Neural crest cell (in vitro differentiated cells): ENCODE measurements at regions not wholly inside any gene's neighbourhood (a gene's known extent, or its start where the extent isn't known, plus 50 kb on each side); places are given as distances from the start of the nearest gene placed in this dataset.

Source experiments
- DNase-seq: peaks from one replicate; pipeline ENCODE4 v3.0.0; 2021; ENCODE audit warnings: low read depth, mixed read lengths, low spot score
- H3K27ac Mint-ChIP-seq: one replicate; pipeline ENCODE4 v1.8.0; 2021; ENCODE audit warnings: mild to moderate bottlenecking, mixed read lengths; ENCODE audit not compliant: unreplicated experiment
- H3K27me3 Mint-ChIP-seq: 2 replicates; pipeline ENCODE4 v1.8.0; 2021; ENCODE audit warnings: low read depth, mild to moderate bottlenecking, mixed read lengths
- H3K36me3 Mint-ChIP-seq: 2 replicates; pipeline ENCODE4 v1.8.0; 2021; ENCODE audit warnings: low read depth, mild to moderate bottlenecking, mixed read lengths
- H3K4me1 Mint-ChIP-seq: 2 replicates; pipeline ENCODE4 v1.8.0; 2021; ENCODE audit warnings: mixed read lengths
- H3K4me3 Mint-ChIP-seq: one replicate; pipeline ENCODE4 v1.8.0; 2021; ENCODE audit warnings: mild to moderate bottlenecking, mixed read lengths
- H3K9me3 Mint-ChIP-seq: 2 replicates; pipeline ENCODE4 v1.8.0; 2021; ENCODE audit warnings: mixed read lengths
- TF ChIP-seq, protein P1 (sequence below): fragments of 200-600 bp; sonication (generic); conservative IDR thresholded peaks from 2 replicates; pipeline ENCODE4 v1.5.0; 2021; ENCODE audit warnings: antibody characterized with exemption, mild to moderate bottlenecking

DNA sequence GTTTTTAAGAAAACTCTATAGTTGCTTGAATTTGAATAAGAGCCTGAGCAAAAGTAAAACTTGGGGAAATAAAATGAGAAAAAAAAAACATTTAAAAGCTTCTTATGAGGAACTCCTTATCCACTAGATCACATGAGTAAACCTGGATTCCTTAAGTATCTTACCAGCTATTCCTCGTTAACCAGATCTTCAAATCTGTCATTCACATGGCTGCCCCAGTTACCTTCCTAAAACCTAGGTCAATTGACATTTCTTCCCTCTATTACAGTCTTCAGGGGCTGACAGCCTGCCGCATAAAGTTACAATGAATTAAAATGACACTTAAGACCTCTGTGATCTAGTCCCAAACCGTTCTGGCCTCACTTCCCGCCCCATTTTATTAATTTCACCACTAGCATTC, 583.6 kb downstream of the NR2F2 start:
- TF ChIP-seq, protein P1, sequence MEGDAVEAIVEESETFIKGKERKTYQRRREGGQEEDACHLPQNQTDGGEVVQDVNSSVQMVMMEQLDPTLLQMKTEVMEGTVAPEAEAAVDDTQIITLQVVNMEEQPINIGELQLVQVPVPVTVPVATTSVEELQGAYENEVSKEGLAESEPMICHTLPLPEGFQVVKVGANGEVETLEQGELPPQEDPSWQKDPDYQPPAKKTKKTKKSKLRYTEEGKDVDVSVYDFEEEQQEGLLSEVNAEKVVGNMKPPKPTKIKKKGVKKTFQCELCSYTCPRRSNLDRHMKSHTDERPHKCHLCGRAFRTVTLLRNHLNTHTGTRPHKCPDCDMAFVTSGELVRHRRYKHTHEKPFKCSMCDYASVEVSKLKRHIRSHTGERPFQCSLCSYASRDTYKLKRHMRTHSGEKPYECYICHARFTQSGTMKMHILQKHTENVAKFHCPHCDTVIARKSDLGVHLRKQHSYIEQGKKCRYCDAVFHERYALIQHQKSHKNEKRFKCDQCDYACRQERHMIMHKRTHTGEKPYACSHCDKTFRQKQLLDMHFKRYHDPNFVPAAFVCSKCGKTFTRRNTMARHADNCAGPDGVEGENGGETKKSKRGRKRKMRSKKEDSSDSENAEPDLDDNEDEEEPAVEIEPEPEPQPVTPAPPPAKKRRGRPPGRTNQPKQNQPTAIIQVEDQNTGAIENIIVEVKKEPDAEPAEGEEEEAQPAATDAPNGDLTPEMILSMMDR = no peak
- no peak for DNase-seq
- H3K4me1 Mint-ChIP-seq = no peaks in the 10 kb centered on the region
- H3K27me3 Mint-ChIP-seq = no peaks in the 10 kb centered on the region
- H3K36me3 Mint-ChIP-seq = peaks cover 30% of the 10 kb centered on the region
- H3K4me3 Mint-ChIP-seq = no peak overlapping the region
- peaks cover 23% of the 10 kb centered on the region for H3K9me3 Mint-ChIP-seq
- no peak overlapping the region for H3K27ac Mint-ChIP-seq

DNA sequence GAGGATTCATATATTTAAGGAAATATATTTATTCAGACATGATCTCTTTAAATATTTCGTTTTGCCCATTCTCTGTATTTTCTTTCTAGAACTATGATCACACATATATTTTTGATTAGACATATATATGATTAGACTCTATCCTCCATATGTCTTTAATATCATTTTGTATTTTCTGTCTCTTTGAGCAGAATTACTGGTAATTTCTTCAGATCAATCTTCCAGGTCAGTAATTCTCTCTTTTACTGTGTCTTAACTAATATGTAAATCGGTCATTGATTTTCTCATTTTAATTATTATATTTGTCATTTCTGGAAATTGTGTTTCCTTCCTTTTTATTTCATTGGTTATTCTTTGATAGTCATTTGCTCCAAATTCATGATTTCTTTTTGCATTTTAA, 586.2 kb downstream of the NR2F2 start:
- H3K4me3 Mint-ChIP-seq = no peak overlapping the region
- no peak overlapping the region for H3K27ac Mint-ChIP-seq
- DNase-seq = no peak
- no peaks in the 10 kb centered on the region for H3K27me3 Mint-ChIP-seq
- H3K36me3 Mint-ChIP-seq = peaks cover 33% of the 10 kb centered on the region
- peaks cover 22% of the 10 kb centered on the region for H3K9me3 Mint-ChIP-seq
- H3K4me1 Mint-ChIP-seq = no peaks in the 10 kb centered on the region
- TF ChIP-seq, protein P1 = no peak

DNA sequence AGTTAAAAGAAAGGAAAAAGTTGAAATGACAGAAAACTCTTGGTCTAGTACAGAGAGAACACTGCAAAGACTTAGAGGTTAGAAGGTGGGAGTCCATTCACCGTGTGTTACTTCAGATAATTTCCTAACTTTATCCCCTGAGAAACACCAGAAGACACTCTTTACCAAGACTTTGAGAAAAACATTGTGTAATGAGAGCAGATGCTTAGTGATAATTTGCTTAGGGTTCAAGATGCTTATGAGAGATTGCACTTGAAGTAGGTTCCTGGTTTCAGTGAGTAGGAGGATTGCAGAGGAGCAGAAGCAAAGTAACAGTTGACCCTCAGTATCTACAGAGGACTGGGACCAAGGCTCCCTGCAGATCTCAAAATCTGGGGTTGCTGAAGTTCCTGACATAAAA, 594.1 kb downstream of the NR2F2 start:
- Mint-ChIP-seq H3K4me1 (no peaks in the 10 kb centered on the region), H3K36me3 (peaks cover 9% of the 10 kb centered on the region), H3K27ac (peak overlapping the region; percentile 21), H3K9me3 (peaks cover 10% of the 10 kb centered on the region), H3K4me3 (no peak overlapping the region), H3K27me3 (peaks cover 3% of the 10 kb centered on the region)
- TF ChIP-seq, protein P1 = no peak
- no peak for DNase-seq

DNA sequence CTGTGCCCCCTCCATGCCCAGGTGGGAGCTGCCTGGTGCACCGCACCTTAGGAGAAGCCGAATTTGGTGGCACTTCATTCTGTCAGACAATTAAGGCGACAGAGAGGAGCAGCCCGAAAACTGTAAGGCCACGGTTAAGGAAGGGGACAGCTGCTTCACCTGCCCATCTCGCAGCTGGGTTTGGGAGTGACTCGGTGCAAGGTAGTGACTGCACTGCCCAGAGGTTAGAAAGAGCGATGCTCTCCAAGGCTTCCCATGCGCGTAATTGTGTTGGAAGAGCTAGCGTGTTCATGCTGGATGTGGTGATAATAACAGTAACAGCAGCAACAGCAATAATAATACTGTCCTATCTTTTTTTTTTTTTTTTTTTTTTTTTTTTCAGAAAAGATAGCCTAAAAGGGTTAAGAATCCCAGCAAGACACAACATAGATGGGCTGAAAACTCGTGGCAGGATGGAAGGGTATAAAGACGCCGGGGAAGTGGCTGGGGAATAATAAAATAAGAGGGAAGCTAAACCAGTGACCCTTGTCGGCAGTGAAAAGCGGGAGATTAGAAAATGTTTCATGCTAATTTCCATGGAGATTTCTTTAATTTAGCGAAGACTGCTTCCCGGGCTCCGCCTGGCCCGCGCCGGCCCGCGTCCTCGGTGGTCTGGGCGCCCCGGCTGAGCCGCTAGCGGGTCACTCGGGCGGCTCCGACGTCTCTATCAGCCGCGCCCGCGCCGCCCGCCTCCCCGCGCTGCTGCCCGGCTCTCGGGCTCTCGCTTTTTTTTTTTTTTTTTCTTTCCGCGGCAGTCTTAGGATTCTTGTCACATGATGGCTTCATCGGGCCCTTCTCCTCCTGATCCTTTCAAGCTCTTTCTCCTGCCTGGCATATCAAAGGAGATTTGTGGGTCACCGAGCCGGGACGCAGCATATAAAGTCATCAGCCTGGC, 617.1 kb downstream of the NR2F2 start:
- H3K36me3 Mint-ChIP-seq = no peaks in the 10 kb centered on the region
- TF ChIP-seq, protein P1 = no peak
- peak overlapping the region; percentile 84 for H3K4me3 Mint-ChIP-seq
- no peaks in the 10 kb centered on the region for H3K9me3 Mint-ChIP-seq
- DNase-seq = peak; percentile 31
- no peak overlapping the region for H3K27ac Mint-ChIP-seq
- H3K27me3 Mint-ChIP-seq = peaks cover 70% of the 10 kb centered on the region
- H3K4me1 Mint-ChIP-seq = peaks cover 17% of the 10 kb centered on the region

DNA sequence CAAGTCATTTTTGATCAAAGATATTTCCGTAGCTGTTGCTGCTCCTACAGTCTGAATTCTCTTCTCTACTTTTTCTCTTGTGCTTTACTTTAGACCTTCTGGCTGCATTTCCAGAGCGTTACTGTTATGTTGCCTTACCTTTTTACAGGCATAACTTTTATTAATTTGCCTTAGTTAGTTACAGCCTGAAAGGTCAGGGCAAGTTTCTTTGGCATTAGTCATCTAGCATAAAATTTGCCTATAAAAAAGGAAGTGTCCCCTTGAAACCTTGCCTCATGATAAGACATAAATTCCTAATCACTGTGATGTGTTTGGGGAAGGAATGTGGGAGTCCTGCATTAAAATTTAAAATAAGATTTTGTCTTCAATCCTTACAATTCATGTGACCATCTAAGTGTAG, 618.5 kb downstream of the NR2F2 start:
- H3K4me3 Mint-ChIP-seq = peak overlapping the region; percentile 54

More for the DNA sequence above, 618.5 kb downstream of the NR2F2 start:
- no peak for DNase-seq
- H3K27ac Mint-ChIP-seq = no peak overlapping the region
- H3K36me3 Mint-ChIP-seq = no peaks in the 10 kb centered on the region
- TF ChIP-seq, protein P1 = no peak
- H3K27me3 Mint-ChIP-seq = peaks cover 78% of the 10 kb centered on the region
- H3K4me1 Mint-ChIP-seq = peaks cover 17% of the 10 kb centered on the region
- H3K9me3 Mint-ChIP-seq = peaks cover 2% of the 10 kb centered on the region
